ENCODE measurements at regions not wholly inside any gene's neighbourhood (a gene's known extent, or its start where the extent isn't known, plus 50 kb on each side); places are given as distances from the start of the nearest gene placed in this dataset.

- peaks cover 5% of the 10 kb centered on the region for H3K9me3 Mint-ChIP-seq (ENCODE audit: insufficient read depth)
- no peak overlapping the region for H3K4me3 Mint-ChIP-seq
- no peak overlapping the region for H3K27ac ChIP-seq (ENCODE audit: low read length in 2 of 2)
- no peaks in the 10 kb centered on the region for H3K4me1 ChIP-seq (ENCODE audit: control insufficient read depth in 2 of 2, insufficient read depth in 2 of 2, low read length in 2 of 2)
- H4K20me1 ChIP-seq (ENCODE audit: control insufficient read depth, insufficient read depth, low read length, poor library complexity, severe bottlenecking) = no peaks in the 10 kb centered on the region
- H3K27me3 ChIP-seq (replicated peaks in 1 of 4; ENCODE audit: control extremely low read depth in 1 of 4, control insufficient read depth in 3 of 4, insufficient read depth in 4 of 4, low read length in 3 of 4) = no peaks in the 10 kb centered on the region
- DNase-seq = no peak
- H3K27me3 Mint-ChIP-seq = no peaks in the 10 kb centered on the region
- no peak for ATAC-seq (ENCODE audit: low read depth)
- H3K27ac Mint-ChIP-seq = no peak overlapping the region
- H3K4me1 Mint-ChIP-seq = no peaks in the 10 kb centered on the region
- no peak for TF ChIP-seq CTCF (IDR thresholded peaks at IDR 0.05)
- TF ChIP-seq EZH2 (IDR thresholded peaks at IDR 0.05; ENCODE audit: borderline replicate concordance, insufficient read depth, low read depth, low read length, poor library complexity, severe bottlenecking) = no peak
- peaks cover 0 to 4% (median 0%) of the 10 kb centered on the region in 3 donors for H3K9me3 ChIP-seq (ENCODE audit: control extremely low read depth in 1 of 3, control insufficient read depth in 2 of 3, insufficient read depth in 1 of 3, low read length in 2 of 3)
- H3K4me2 ChIP-seq (replicated peaks; ENCODE audit: low read depth, low read length, poor library complexity, severe bottlenecking) = no peak overlapping the region
- H3K4me3 ChIP-seq (ENCODE audit: control extremely low read depth in 1 of 5, extremely low read depth in 1 of 5, insufficient read depth in 1 of 5, low read depth in 2 of 5, low read length in 4 of 5) = no peak overlapping the region
- ChIA-PET POLR2A (no interaction called here), CTCF (no interaction called here)
- no peak overlapping the region for H3K9ac ChIP-seq (ENCODE audit: low read length)
- H2AFZ ChIP-seq (ENCODE audit: insufficient read depth, low read depth, low read length, poor library complexity, severe bottlenecking) = no peak overlapping the region
- no peaks in the 10 kb centered on the region for H3K79me2 ChIP-seq (ENCODE audit: control insufficient read depth, insufficient read depth, low read length)
- no peaks in the 10 kb centered on the region for H3K36me3 ChIP-seq (replicated peaks in 1 of 2; ENCODE audit: control extremely low read depth in 1 of 2, control insufficient read depth in 1 of 2, extremely low read depth in 1 of 2, insufficient read depth in 2 of 2, low read length in 1 of 2)
- intact Hi-C loops (cut with micrococcal nuclease) = no loop called here
Observed at GRCh38 chr5:105806596-105806995, 1864.1 kb downstream of the EFNA5 start.

- Mint-ChIP-seq H3K27me3 (no peaks in the 10 kb centered on the region), H3K4me1 (no peaks in the 10 kb centered on the region), H3K9me3 (ENCODE audit: insufficient read depth) (peaks cover 5% of the 10 kb centered on the region), H3K27ac (no peak overlapping the region), H3K4me3 (no peak overlapping the region)
- ATAC-seq (ENCODE audit: low read depth) = no peak
- TF ChIP-seq EZH2 (IDR thresholded peaks at IDR 0.05; ENCODE audit: borderline replicate concordance, insufficient read depth, low read depth, low read length, poor library complexity, severe bottlenecking) (no peak), CTCF (IDR thresholded peaks at IDR 0.05) (no peak)
- 100% methylated on average over 1 of the region's 1 CpG for WGBS (ENCODE audit: insufficient coverage)
- intact Hi-C loops (cut with micrococcal nuclease) = no loop called here
- no peak overlapping the region for H3K4me2 ChIP-seq (replicated peaks; ENCODE audit: low read depth, low read length, poor library complexity, severe bottlenecking)
- H3K79me2 ChIP-seq (ENCODE audit: control insufficient read depth, insufficient read depth, low read length) = no peaks in the 10 kb centered on the region
- POLR2A ChIA-PET = no interaction called here
- no peaks in the 10 kb centered on the region for H3K4me1 ChIP-seq (ENCODE audit: control insufficient read depth in 2 of 2, insufficient read depth in 2 of 2, low read length in 2 of 2)
- no peaks in the 10 kb centered on the region for H3K27me3 ChIP-seq (replicated peaks in 1 of 4; ENCODE audit: control extremely low read depth in 1 of 4, control insufficient read depth in 3 of 4, insufficient read depth in 4 of 4, low read length in 3 of 4)
- no peak overlapping the region for H2AFZ ChIP-seq (ENCODE audit: insufficient read depth, low read depth, low read length, poor library complexity, severe bottlenecking)
- no peak overlapping the region for H3K9ac ChIP-seq (ENCODE audit: low read length)
- H4K20me1 ChIP-seq (ENCODE audit: control insufficient read depth, insufficient read depth, low read length, poor library complexity, severe bottlenecking) = no peaks in the 10 kb centered on the region
- DNase-seq = no peak
- H3K36me3 ChIP-seq (replicated peaks in 1 of 2; ENCODE audit: control extremely low read depth in 1 of 2, control insufficient read depth in 1 of 2, extremely low read depth in 1 of 2, insufficient read depth in 2 of 2, low read length in 1 of 2) = no peaks in the 10 kb centered on the region
- peaks cover 0 to 4% (median 0%) of the 10 kb centered on the region in 3 donors for H3K9me3 ChIP-seq (ENCODE audit: control extremely low read depth in 1 of 3, control insufficient read depth in 2 of 3, insufficient read depth in 1 of 3, low read length in 2 of 3)
- CTCF ChIA-PET = no interaction called here
- H3K27ac ChIP-seq (ENCODE audit: low read length in 2 of 2) = no peak overlapping the region
- no peak overlapping the region for H3K4me3 ChIP-seq (ENCODE audit: control extremely low read depth in 1 of 5, extremely low read depth in 1 of 5, insufficient read depth in 1 of 5, low read depth in 2 of 5, low read length in 4 of 5)
Observed at GRCh38 chr5:105803431-105803830, 1867.3 kb downstream of the EFNA5 start.
